H9 (cell line): ENCODE measurements at regions not wholly inside any gene's neighbourhood (a gene's known extent, or its start where the extent isn't known, plus 50 kb on each side); places are given as distances from the start of the nearest gene placed in this dataset.

ENCODE experiments used
- DNase-seq: peaks from one replicate; pipeline ENCODE4 v3.0.0-alpha.2; 2017
- H2AFZ ChIP-seq: one replicate; pipeline ENCODE4 v1.6.1; 2013; ENCODE audit warnings: mild to moderate bottlenecking, low read length, control low read depth, moderate library complexity
- H2AK5ac ChIP-seq: 2 replicates; pipeline ENCODE4 v1.6.1; 2013; ENCODE audit warnings: low read length, control low read depth, mixed read lengths; ENCODE audit not compliant: insufficient read length
- H2BK120ac ChIP-seq: one replicate; pipeline ENCODE4 v1.6.1; 2013; ENCODE audit warnings: low read depth, mild to moderate bottlenecking, low read length, control low read depth, inconsistent platforms; ENCODE audit not compliant: poor library complexity, severe bottlenecking
- H2BK12ac ChIP-seq: 2 replicates; pipeline ENCODE4 v1.6.1; 2013; ENCODE audit warnings: low read length, control low read depth, mixed read lengths, low read depth; ENCODE audit not compliant: insufficient read length
- H2BK15ac ChIP-seq: 2 replicates; pipeline ENCODE4 v1.6.1; 2013; ENCODE audit warnings: low read depth, low read length, control low read depth
- H2BK20ac ChIP-seq: one replicate; pipeline ENCODE4 v1.6.1; 2013; ENCODE audit warnings: low read depth, mild to moderate bottlenecking, low read length, control low read depth, inconsistent platforms; ENCODE audit not compliant: poor library complexity, severe bottlenecking
- H2BK5ac ChIP-seq: 2 replicates; pipeline ENCODE4 v1.6.1; 2013; ENCODE audit warnings: low read length, control low read depth, mixed read lengths; ENCODE audit not compliant: insufficient read length
- H3K14ac ChIP-seq: 2 replicates; pipeline ENCODE4 v1.6.1; 2013; ENCODE audit warnings: low read length, control low read depth; ENCODE audit not compliant: insufficient read depth
- H3K18ac ChIP-seq: 2 replicates; pipeline ENCODE4 v1.6.1; 2013; ENCODE audit warnings: low read depth, mild to moderate bottlenecking, mixed read lengths, low read length, control low read depth; ENCODE audit not compliant: insufficient read length
- H3K23ac ChIP-seq: 2 replicates; pipeline ENCODE4 v1.6.1; 2013; ENCODE audit warnings: low read length, control low read depth, mixed read lengths, low read depth; ENCODE audit not compliant: insufficient read length
- H3K23me2 ChIP-seq: 2 replicates; pipeline ENCODE4 v1.6.1; 2013; ENCODE audit warnings: low read depth, mild to moderate bottlenecking, mixed read lengths, low read length, control low read depth; ENCODE audit not compliant: insufficient read length, poor library complexity, severe bottlenecking
- H3K27ac ChIP-seq: 2 replicates; pipeline ENCODE4 v1.5.1; 2013; ENCODE audit warnings: low read length, control low read depth, mixed read lengths, low read depth; ENCODE audit not compliant: insufficient read length
- H3K27me3 ChIP-seq: 2 replicates; pipeline ENCODE4 v1.6.1; 2013; ENCODE audit warnings: low read length, control low read depth, inconsistent platforms; ENCODE audit not compliant: insufficient read depth
- H3K4ac ChIP-seq: 2 replicates; pipeline ENCODE4 v1.6.1; 2013; ENCODE audit warnings: low read depth, mild to moderate bottlenecking, control low read depth, inconsistent platforms, low read length, moderate library complexity
- H3K4me1 ChIP-seq: 2 replicates; pipeline ENCODE4 v1.6.1; 2013; ENCODE audit warnings: low read length, control low read depth, inconsistent platforms; ENCODE audit not compliant: insufficient read depth
- H3K4me2 ChIP-seq: 2 replicates; pipeline ENCODE4 v1.6.1; 2013; ENCODE audit warnings: low read length, control low read depth, mixed read lengths; ENCODE audit not compliant: insufficient read length, insufficient read depth
- H3K56ac ChIP-seq: 2 replicates; pipeline ENCODE4 v1.6.1; 2013; ENCODE audit warnings: low read depth, mild to moderate bottlenecking, mixed read lengths, low read length, control low read depth; ENCODE audit not compliant: insufficient read length
- H3K79me1 ChIP-seq: 2 replicates; pipeline ENCODE4 v1.6.1; 2013; ENCODE audit warnings: low read depth, mild to moderate bottlenecking, moderate library complexity, low read length, control low read depth, inconsistent platforms; ENCODE audit not compliant: insufficient read depth, poor library complexity, severe bottlenecking
- H3K79me2 ChIP-seq: 2 replicates; pipeline ENCODE4 v1.6.1; 2013; ENCODE audit warnings: low read length, control low read depth, inconsistent platforms; ENCODE audit not compliant: insufficient read depth
- H3K9ac ChIP-seq: 2 replicates; pipeline ENCODE4 v1.6.1; 2013; ENCODE audit warnings: low read length, control low read depth, mixed read lengths; ENCODE audit not compliant: insufficient read length; ENCODE audit errors: extremely low read depth
- H3K9me3 ChIP-seq: one replicate; pipeline ENCODE4 v1.6.1; 2013; ENCODE audit warnings: low read depth, low read length, inconsistent platforms; ENCODE audit not compliant: control insufficient read depth
- H3T11ph ChIP-seq: one replicate; pipeline ENCODE4 v1.6.1; 2013; ENCODE audit warnings: mild to moderate bottlenecking, low read length, control low read depth, inconsistent platforms
- H4K20me1 ChIP-seq: one replicate; pipeline ENCODE4 v1.6.1; 2013; ENCODE audit not compliant: control insufficient read depth, insufficient read length, insufficient read depth
- H4K5ac ChIP-seq: 2 replicates; pipeline ENCODE4 v1.6.1; 2013; ENCODE audit warnings: low read depth, mild to moderate bottlenecking, mixed read lengths, low read length, control low read depth; ENCODE audit not compliant: insufficient read length
- H4K8ac ChIP-seq: replicated peaks from 2 replicates; pipeline ENCODE4 v1.6.1; 2013; ENCODE audit warnings: low read length, control low read depth, mixed read lengths, low read depth; ENCODE audit not compliant: insufficient read length
- H4K91ac ChIP-seq: 2 replicates; pipeline ENCODE4 v1.6.1; 2013; ENCODE audit warnings: low read depth, mild to moderate bottlenecking, moderate library complexity, mixed read lengths, low read length, control low read depth; ENCODE audit not compliant: insufficient read length
- H3K27ac Mint-ChIP-seq, 3 experiments: 2 replicates in 2 of 3; 3 replicates in 1 of 3; pipeline ENCODE4 v1.8.0; 2020 to 2021; ENCODE audit warnings: mixed read lengths in 3 of 3, mild to moderate bottlenecking in 1 of 3, moderate library complexity in 1 of 3
- H3K27me3 Mint-ChIP-seq: 2 replicates; pipeline ENCODE4 v1.8.0; 2021; ENCODE audit warnings: low read depth, mild to moderate bottlenecking, moderate library complexity, mixed read lengths
- H3K36me3 Mint-ChIP-seq, 3 experiments: 2 replicates in 2 of 3; 3 replicates in 1 of 3; pipeline ENCODE4 v1.8.0; 2020 to 2021; ENCODE audit warnings: low read depth in 3 of 3, mixed read lengths in 3 of 3; ENCODE audit not compliant: insufficient read depth in 1 of 3
- H3K4me1 Mint-ChIP-seq, 2 experiments: 2 replicates each; pipeline ENCODE4 v1.8.0; 2020; ENCODE audit warnings: mixed read lengths in 2 of 2
- H3K4me3 Mint-ChIP-seq, 2 experiments: 2 replicates in 1 of 2; 3 replicates in 1 of 2; pipeline ENCODE4 v1.8.0; 2020 to 2021; ENCODE audit warnings: mild to moderate bottlenecking in 2 of 2, mixed read lengths in 2 of 2, moderate library complexity in 1 of 2
- H3K9me3 Mint-ChIP-seq, 2 experiments: 2 replicates in 1 of 2; 3 replicates in 1 of 2; pipeline ENCODE4 v1.8.0; 2020; ENCODE audit warnings: mild to moderate bottlenecking in 2 of 2, mixed read lengths in 2 of 2, moderate library complexity in 1 of 2
- CTCF ChIP-seq: fragments of 200-600 bp; sonication (generic); conservative IDR thresholded peaks from 3 replicates; pipeline ENCODE4 v1.8.0; 2021; ENCODE audit warnings: antibody characterized with exemption, mild to moderate bottlenecking
- WGBS: extraction: QIAGEN DNeasy Blood & Tissue Kit; methylation state at CpG from one replicate; pipeline ENCODE4 v1.1.7; 2013; ENCODE audit warnings: missing lambda C conversion rate, low lambda C conversion rate, mixed read lengths; ENCODE audit not compliant: insufficient read length; ENCODE audit errors: extremely low coverage; 5-methylcytosine and 5-hydroxymethylcytosine counted together

GRCh38 chr2:3134026-3134571 lies 243.5 kb downstream of the EIPR1 start:
- Histone ChIP-seq H2BK12ac (no peak overlapping the region), H2BK20ac (no peak overlapping the region), H2BK120ac (no peak overlapping the region), H3K79me1 (no peaks in the 10 kb centered on the region), H4K20me1 (no peaks in the 10 kb centered on the region), H4K91ac (no peak overlapping the region), H2AFZ (no peak overlapping the region), H3K9ac (no peak overlapping the region), H3K23me2 (no peaks in the 10 kb centered on the region), H3K79me2 (no peaks in the 10 kb centered on the region), H3K18ac (no peak overlapping the region), H4K5ac (no peak overlapping the region), H4K8ac (no peak overlapping the region), H3K4me2 (no peak overlapping the region), H2BK15ac (no peak overlapping the region), H3K56ac (no peak overlapping the region), H3T11ph (no peak overlapping the region), H2BK5ac (no peak overlapping the region), H2AK5ac (no peak overlapping the region), H3K4me1 (no peaks in the 10 kb centered on the region), H3K9me3 (no peaks in the 10 kb centered on the region), H3K4ac (no peak overlapping the region), H3K23ac (no peak overlapping the region), H3K27ac (no peak overlapping the region), H3K14ac (no peak overlapping the region), H3K27me3 (no peaks in the 10 kb centered on the region)
- DNase-seq: no peak
- H3K4me1 Mint-ChIP-seq: peaks cover 0 to 10% of the 10 kb centered on the region in 2 experiments; a peak in 2 of 4 replicates
- peaks cover 2 to 5% (median 2%) of the 10 kb centered on the region in 3 experiments; a peak in 2 of 7 replicates for H3K36me3 Mint-ChIP-seq
- no peak for TF ChIP-seq CTCF
- no CpG with 5 or more reads among the region's 14 CpGs for WGBS
- no peaks in the 10 kb centered on the region; the same call in none of the 2 replicates for H3K27me3 Mint-ChIP-seq
- H3K9me3 Mint-ChIP-seq: peaks cover 8% of the 10 kb centered on the region in 2 experiments; a peak in 4 of 5 replicates
- no peak overlapping the region for H3K4me3 Mint-ChIP-seq
- H3K27ac Mint-ChIP-seq: no peak overlapping the region
